ENCODE measurements at regions not wholly inside any gene's neighbourhood (a gene's known extent, or its start where the extent isn't known, plus 50 kb on each side); places are given as distances from the start of the nearest gene placed in this dataset.

GRCh38 chr15:81471151-81471550 is 97.1 kb upstream of the TMC3 start:
- no peak for TF ChIP-seq CTCF (IDR thresholded peaks at IDR 0.05)
- TF ChIP-seq POLR2A (IDR thresholded peaks at IDR 0.05): no peak

Measured in esophagus squamous epithelium (tissue), 4 donors.